GM12873 (cell line): ENCODE measurements at regions not wholly inside any gene's neighbourhood (a gene's known extent, or its start where the extent isn't known, plus 50 kb on each side); places are given as distances from the start of the nearest gene placed in this dataset.

ENCODE experiments used
- TF ChIP-seq, protein P1 (sequence below): IDR thresholded peaks from 2 replicates; pipeline ENCODE4 v1.5.1; 2012; ENCODE audit warnings: low read depth, mild to moderate bottlenecking, moderate library complexity, low read length, control low read depth; ENCODE audit not compliant: insufficient read depth; ENCODE audit errors: missing control alignments

DNA sequence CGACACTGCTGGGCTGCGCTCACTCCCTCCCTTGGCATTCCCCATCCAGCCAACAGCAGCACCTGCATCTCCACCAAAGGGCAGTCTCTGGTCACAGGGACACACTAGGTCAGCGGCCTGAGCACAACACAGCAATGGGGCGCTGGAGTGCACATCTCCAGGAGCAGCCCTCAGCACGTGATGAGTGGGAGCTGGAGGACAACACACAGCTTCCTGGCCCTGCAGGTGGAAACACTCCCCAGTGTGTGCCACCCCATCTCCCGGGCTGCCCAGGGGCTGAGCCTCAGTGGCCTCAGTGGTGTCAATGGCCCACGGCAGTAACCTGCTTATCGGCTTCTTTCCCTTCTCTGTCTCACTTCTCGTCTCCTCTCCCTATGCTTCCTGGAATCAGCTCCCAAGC, 96.8 kb upstream of the VSTM2B start:
- TF ChIP-seq, protein P1, sequence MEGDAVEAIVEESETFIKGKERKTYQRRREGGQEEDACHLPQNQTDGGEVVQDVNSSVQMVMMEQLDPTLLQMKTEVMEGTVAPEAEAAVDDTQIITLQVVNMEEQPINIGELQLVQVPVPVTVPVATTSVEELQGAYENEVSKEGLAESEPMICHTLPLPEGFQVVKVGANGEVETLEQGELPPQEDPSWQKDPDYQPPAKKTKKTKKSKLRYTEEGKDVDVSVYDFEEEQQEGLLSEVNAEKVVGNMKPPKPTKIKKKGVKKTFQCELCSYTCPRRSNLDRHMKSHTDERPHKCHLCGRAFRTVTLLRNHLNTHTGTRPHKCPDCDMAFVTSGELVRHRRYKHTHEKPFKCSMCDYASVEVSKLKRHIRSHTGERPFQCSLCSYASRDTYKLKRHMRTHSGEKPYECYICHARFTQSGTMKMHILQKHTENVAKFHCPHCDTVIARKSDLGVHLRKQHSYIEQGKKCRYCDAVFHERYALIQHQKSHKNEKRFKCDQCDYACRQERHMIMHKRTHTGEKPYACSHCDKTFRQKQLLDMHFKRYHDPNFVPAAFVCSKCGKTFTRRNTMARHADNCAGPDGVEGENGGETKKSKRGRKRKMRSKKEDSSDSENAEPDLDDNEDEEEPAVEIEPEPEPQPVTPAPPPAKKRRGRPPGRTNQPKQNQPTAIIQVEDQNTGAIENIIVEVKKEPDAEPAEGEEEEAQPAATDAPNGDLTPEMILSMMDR: no peak

DNA sequence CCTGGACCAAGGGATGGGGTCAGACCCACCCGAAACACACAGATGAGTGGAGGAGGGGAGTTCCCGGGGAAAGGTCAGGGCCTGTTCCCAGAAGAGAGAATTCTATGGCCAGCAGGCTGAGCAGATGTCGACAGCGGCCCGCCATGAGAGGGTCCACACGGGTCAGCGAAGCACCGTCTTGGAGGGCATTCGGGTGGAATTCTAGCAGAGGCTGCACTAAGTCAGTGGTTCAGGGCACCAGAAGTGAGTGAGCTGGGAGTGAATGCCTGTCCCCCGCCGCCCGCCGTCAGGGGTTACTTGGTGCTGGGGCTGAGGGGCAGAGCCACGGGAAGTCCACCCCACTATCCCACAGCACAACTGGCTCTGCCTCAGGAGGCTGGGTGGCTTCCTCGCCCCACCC, 96.2 kb upstream of the VSTM2B start:
- TF ChIP-seq, protein P1: no peak

DNA sequence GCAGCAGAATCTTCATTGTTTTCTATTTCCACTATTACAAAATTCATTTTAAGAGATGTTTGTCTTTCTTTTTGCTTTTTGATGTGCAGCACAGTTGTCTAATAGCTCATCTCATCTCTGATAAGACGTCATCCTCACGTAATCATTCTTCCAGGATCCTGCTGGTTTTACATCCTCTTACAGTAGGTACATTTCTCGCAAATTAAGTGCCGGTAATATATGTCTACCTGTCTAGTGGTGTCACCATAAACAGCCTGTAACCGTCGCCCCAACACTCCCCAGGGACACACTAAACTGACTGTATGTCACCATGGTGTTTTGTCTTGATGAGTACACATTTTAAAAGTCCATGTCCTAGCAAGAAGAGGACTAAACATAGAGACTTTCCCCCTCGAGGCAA, 94.5 kb upstream of the VSTM2B start:
- TF ChIP-seq, protein P1: no peak

DNA sequence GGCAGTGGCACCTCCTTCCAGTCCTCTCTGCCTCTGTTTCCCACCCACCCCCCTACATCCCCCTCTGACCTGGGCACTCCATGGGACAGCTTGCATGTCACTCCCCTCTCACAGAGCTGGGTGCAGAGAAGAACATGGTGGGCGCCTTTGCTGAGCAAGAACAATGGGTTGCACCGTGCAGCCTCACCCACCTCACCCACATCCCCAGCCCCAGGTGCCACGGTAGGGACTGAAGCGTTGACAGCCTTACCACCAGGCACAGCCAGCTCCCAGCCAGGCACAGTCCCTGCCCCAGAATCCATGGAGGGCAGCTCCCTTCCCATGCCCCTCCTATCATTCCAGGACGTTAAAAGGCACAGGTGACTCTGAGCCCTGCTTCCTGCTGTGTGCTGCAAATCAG, 93.1 kb upstream of the VSTM2B start:
- TF ChIP-seq, protein P1: no peak

DNA sequence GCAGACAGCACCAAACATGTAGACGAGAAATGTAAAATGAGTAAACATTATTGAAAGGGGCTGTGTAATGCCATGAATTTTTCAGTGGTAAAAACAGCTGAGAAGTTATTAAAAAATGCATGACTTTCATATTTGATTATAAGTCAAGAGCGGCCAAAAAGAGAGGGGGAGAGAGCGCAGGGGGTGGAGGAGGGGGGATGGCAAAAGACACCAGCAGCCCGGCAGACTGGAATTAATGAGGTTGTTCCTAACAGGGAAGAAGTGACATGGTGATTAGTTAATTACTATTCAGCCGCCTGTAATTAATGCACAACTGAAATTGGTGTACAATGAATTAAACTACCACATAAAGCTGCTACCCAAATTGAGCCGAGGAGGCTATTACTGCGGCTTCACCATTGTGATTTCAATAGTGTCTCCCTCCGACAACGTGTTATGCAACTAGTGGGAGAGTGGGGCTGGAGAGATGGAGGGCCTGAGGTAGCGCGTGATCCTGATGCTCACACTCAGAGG, 89.1 kb upstream of the VSTM2B start:
- TF ChIP-seq, protein P1: no peak

DNA sequence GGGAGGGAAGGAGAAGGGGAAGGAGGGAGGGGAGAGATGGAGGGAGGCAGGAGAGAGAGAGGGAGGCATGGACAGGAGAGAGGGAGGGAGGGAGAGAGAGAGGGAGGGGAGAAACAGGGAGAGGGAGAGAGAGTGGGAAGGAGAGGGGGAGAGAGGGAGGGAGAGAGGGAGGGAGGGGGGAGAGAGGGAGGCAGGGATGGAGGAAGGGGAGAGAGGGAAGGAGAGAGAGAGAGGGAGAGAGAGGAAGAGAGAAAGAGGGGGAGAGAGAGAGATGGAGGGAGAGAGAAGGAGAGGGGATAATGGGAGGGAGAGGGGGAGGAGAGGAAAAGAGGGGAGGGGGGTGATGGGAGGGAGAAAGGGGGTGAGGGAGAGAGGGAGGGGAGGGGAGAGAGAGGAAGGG, 86.8 kb upstream of the VSTM2B start:
- TF ChIP-seq, protein P1: no peak

DNA sequence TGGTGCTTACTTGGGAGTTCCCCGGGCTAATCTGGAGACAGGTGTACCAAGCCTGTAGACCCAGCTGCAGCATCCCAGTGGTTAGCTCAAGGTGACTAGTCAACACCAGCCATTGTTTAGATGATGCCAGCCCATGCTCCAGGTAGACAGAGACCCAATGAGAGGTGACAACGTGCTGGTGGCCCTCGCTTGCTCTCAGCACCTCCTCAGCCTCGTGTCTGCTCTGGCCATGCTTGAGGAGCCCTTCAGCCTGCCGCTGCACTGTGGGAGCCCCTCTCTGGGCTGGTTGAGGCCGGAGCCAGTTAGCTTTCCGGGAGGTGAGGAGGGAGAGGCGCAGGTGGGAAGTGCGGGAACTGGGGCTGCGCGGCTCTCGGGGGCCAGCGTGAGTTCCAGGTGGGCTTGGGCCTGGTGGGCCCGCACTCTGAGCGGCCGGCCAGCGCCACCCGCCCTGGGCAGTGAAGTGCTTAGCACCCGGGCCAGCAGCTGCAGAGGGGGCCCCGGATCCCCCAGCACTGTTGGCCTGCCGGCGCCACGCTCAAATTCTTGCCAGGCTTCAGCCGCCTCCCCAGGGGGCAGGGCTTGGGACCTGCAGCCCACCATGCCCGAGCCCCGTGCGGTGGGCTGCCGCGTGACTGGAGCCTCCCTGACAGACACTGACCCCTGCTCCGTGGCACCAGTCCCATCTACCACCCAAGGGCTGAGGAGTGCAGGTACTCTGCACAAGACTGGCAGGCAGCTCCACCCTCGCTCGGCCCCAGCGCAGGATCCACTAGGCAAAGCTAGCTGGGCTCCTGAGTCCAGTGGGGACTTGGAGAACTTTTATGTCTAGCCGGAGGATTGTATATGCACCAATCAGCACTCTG, 85.9 kb upstream of the VSTM2B start:
- TF ChIP-seq, protein P1: no peak
